ENCODE measurements at regions not wholly inside any gene's neighbourhood (a gene's known extent, or its start where the extent isn't known, plus 50 kb on each side); places are given as distances from the start of the nearest gene placed in this dataset.

DNA sequence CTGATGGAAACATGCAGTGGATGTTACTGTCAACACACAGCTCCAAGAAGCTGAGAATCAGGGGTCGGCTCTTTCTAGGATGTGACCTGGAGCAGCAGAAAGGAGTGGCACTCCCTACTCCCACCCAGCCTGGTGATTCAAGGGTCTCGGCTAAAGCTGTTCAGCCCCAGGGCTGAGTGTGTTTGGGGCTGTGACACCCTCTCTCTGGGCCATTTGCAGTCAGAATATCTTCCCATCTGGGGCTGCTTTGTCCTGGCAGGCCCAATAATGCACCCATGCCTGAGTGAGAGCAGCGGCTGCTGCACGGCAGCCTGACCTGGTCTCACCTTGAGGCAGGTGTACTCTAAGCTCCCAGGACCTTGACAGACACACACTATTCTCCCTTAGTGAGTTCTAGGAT is 52.5 kb upstream of the AJAP1 start:
- Histone ChIP-seq H3K4me3 (ENCODE audit: low read depth, low read length) (no peak overlapping the region), H3K4me1 (ENCODE audit: control insufficient read depth, insufficient read depth, low read length) (peaks cover 21% of the 10 kb centered on the region), H3K27ac (ENCODE audit: low read depth, low read length) (no peak overlapping the region), H3K36me3 (ENCODE audit: control insufficient read depth, insufficient read depth, low read length) (no peaks in the 10 kb centered on the region), H3K27me3 (ENCODE audit: control insufficient read depth, insufficient read depth, low read length) (no peaks in the 10 kb centered on the region), H3K9me3 (ENCODE audit: control insufficient read depth, insufficient read depth, low read length) (no peaks in the 10 kb centered on the region)
- no peak for DNase-seq (ENCODE audit: low read depth in 4 of 6, low spot score in 6 of 6)
- WGBS (ENCODE audit: insufficient coverage): 74% methylated on average over 3 of the region's 4 CpGs

DNA sequence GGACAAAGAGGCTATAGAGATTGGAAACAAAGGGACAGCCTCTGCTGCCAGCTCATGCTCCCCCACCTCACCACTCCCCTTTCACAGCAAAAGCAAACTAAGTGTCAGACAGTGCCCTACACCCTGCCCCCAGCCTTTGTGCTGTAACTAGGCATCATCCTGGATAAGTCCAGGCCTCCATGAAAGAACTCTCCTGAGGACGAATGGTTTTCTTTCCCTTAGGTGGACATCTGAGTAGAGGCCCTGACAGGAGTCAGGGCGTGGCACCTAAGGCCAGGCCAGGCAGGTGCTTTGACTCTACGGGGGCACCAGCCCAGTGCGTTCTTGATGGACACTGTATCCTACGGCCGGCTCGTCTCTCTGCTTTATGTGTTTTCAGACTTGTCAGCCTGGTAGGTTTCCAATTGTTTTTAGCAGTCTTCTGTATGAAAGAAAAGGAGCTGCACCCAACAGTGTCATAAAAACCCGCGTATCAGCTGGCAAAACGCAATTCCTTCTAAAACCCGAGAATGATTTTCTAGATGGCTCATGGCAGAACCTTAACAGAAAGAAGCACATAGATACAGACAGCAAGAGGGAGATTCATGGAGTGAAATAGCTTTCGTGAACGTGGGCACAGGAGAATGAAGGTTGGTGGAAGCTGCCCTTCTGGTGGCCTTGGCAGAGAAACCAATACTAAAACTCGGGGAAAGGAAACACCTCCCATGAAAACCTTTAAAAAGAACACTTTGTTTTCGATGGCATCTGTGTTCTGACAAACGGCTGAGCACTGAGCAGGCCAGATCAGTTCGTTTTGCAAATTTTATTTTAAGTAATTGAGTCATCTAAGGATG is 51.7 kb upstream of the AJAP1 start:
- no peaks in the 10 kb centered on the region for H3K27me3 ChIP-seq (ENCODE audit: control insufficient read depth, insufficient read depth, low read length)
- H3K4me1 ChIP-seq (ENCODE audit: control insufficient read depth, insufficient read depth, low read length): peaks cover 21% of the 10 kb centered on the region
- H3K9me3 ChIP-seq (ENCODE audit: control insufficient read depth, insufficient read depth, low read length): no peaks in the 10 kb centered on the region
- WGBS (ENCODE audit: insufficient coverage): 52% methylated on average over 9 of the region's 17 CpGs
- DNase-seq (ENCODE audit: low read depth in 4 of 6, low spot score in 6 of 6): peak in 2 of 6 donors; percentile 28 to 62
- H3K4me3 ChIP-seq (ENCODE audit: low read depth, low read length): no peak overlapping the region
- no peak overlapping the region for H3K27ac ChIP-seq (ENCODE audit: low read depth, low read length)
- H3K36me3 ChIP-seq (ENCODE audit: control insufficient read depth, insufficient read depth, low read length): no peaks in the 10 kb centered on the region

DNA sequence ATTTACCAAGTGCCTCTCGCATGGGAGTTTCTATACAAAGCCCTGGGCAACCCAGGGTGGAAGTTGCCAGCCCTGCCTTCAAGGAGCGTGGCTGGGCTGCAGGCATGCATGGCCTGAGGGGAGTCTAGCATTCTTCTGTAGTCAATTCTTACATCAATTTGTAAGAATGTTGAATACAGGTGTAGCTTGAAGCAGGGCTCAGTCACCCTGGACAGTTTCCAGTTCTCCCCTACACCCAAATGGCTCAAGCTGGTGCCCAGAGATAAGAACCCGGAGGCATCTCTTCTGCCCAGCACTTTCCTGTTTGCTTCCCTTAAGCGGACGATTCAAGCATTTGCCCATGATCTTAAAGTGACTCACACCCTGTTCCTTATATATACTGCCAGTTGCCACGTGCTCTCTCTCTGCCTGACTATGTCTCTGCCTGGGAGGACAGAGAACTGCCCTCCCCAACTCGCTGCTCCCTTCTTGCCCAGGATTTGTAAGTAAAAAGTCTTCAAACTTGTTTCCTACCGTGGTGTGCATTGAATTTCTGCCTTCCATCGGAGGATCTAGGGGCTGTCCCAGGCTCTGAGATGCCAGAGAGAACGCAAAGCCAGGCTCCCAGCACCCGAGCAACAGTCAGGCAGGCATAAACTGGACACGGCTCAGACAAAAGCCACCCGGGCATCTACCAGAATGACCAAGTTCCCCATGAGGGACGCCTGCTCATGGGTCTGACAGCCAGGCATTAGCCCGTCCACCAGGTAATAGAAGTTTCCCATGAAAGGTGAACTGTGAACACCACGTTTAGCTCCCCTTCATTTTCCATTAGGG is 50.9 kb upstream of the AJAP1 start:
- Histone ChIP-seq H3K27me3 (ENCODE audit: control insufficient read depth, insufficient read depth, low read length) (no peaks in the 10 kb centered on the region), H3K27ac (ENCODE audit: low read depth, low read length) (no peak overlapping the region)
- WGBS (ENCODE audit: insufficient coverage): 74% methylated on average over 15 of the region's 16 CpGs

More for the DNA sequence above, 50.9 kb upstream of the AJAP1 start:
- Histone ChIP-seq H3K4me3 (ENCODE audit: low read depth, low read length) (no peak overlapping the region), H3K36me3 (ENCODE audit: control insufficient read depth, insufficient read depth, low read length) (no peaks in the 10 kb centered on the region), H3K4me1 (ENCODE audit: control insufficient read depth, insufficient read depth, low read length) (peaks cover 21% of the 10 kb centered on the region), H3K9me3 (ENCODE audit: control insufficient read depth, insufficient read depth, low read length) (no peaks in the 10 kb centered on the region)
- no peak for DNase-seq (ENCODE audit: low read depth in 4 of 6, low spot score in 6 of 6)

Measured in spinal cord (tissue), 9 donors.